GM12878 (cell line): ENCODE measurements at regions not wholly inside any gene's neighbourhood (a gene's known extent, or its start where the extent isn't known, plus 50 kb on each side); places are given as distances from the start of the nearest gene placed in this dataset.

Experiments
- CBFB ChIP-seq: IDR thresholded peaks from 2 replicates; pipeline ENCODE4 v1.6.1; 2016; ENCODE audit warnings: antibody characterized with exemption, low read depth
- TF ChIP-seq, protein P1 (sequence below): fragments of 150-350 bp; IDR thresholded peaks from 2 replicates; pipeline ENCODE4 v1.6.1; 2016; ENCODE audit warnings: low read depth, low read length

DNA sequence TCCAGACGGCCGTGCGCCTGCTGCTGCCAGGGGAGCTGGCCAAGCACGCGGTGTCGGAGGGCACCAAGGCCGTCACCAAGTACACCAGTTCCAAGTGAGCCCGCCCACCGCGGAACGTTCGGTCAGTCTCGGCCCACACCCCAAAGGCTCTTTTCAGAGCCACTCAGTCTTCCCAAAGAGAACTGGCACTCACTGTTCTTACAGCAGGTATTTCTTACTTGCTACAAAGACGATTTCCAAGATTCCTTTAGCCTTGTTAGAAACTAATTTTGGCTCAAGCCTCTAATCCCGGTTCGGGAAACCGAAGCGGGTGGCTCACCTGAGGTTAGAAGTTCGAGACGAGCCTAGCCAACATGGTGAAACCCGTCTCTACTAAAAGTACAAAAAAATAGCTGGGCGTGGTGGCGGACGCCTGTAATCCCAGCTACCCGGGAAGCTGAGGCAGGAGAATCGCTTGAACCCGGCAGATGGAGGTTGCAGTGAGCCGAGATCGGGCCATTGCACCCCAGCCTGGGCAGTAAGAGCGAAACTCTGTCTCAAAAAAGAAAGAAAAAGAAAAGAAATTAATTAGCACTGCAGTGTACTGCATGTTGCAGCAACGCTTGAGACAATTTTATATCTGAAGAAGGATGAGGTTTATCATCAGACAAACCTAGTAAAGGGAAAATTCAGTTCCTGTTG, 73.1 kb downstream of the OR2B2 start:
- TF ChIP-seq, protein P1, sequence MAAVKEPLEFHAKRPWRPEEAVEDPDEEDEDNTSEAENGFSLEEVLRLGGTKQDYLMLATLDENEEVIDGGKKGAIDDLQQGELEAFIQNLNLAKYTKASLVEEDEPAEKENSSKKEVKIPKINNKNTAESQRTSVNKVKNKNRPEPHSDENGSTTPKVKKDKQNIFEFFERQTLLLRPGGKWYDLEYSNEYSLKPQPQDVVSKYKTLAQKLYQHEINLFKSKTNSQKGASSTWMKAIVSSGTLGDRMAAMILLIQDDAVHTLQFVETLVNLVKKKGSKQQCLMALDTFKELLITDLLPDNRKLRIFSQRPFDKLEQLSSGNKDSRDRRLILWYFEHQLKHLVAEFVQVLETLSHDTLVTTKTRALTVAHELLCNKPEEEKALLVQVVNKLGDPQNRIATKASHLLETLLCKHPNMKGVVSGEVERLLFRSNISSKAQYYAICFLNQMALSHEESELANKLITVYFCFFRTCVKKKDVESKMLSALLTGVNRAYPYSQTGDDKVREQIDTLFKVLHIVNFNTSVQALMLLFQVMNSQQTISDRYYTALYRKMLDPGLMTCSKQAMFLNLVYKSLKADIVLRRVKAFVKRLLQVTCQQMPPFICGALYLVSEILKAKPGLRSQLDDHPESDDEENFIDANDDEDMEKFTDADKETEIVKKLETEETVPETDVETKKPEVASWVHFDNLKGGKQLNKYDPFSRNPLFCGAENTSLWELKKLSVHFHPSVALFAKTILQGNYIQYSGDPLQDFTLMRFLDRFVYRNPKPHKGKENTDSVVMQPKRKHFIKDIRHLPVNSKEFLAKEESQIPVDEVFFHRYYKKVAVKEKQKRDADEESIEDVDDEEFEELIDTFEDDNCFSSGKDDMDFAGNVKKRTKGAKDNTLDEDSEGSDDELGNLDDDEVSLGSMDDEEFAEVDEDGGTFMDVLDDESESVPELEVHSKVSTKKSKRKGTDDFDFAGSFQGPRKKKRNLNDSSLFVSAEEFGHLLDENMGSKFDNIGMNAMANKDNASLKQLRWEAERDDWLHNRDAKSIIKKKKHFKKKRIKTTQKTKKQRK, result no peak
- TF ChIP-seq CBFB, result no peak
